ENCODE measurements at regions not wholly inside any gene's neighbourhood (a gene's known extent, or its start where the extent isn't known, plus 50 kb on each side); places are given as distances from the start of the nearest gene placed in this dataset.

- Histone ChIP-seq H3K79me2 (ENCODE audit: control insufficient read depth, insufficient read depth, low read length) (no peaks in the 10 kb centered on the region), H3K4me1 (ENCODE audit: control insufficient read depth, insufficient read depth, low read length) (no peaks in the 10 kb centered on the region), H3K36me3 (ENCODE audit: control insufficient read depth in 2 of 2, insufficient read depth in 2 of 2, low read length in 1 of 2) (no peaks in the 10 kb centered on the region), H3K27ac (ENCODE audit: control insufficient read depth, insufficient read depth) (no peak overlapping the region), H3K9me3 (replicated peaks; ENCODE audit: control insufficient read depth, insufficient read depth, low read length) (no peaks in the 10 kb centered on the region), H4K20me1 (ENCODE audit: control insufficient read depth, insufficient read depth) (no peaks in the 10 kb centered on the region), H3K9ac (ENCODE audit: control insufficient read depth, insufficient read depth, low read length) (no peak overlapping the region), H3K4me2 (ENCODE audit: control insufficient read depth, insufficient read depth) (no peak overlapping the region), H3K27me3 (replicated peaks in 1 of 2; ENCODE audit: control insufficient read depth in 2 of 2, insufficient read depth in 2 of 2, low read length in 1 of 2) (no peaks in the 10 kb centered on the region; a peak in 2 of 4 replicates), H3K4me3 (no peak overlapping the region), H2AFZ (ENCODE audit: control insufficient read depth, low read depth, low read length) (no peak overlapping the region)
- ChIA-PET POLR2A (no interaction called here), CTCF (no interaction called here), RAD21 (ENCODE audit: unreplicated experiment) (no interaction called here), SMC1A (ENCODE audit: uncharacterized antibody, unreplicated experiment) (interaction anchor here (1.2 kb wide), 1 partner anchor 19 kb away, joined by 3 read pairs; no protein-coding TSS in a partner anchor)
- FAIRE-seq (no peak), DNase-seq (ENCODE audit: low read depth, low spot score) (no peak), ATAC-seq (no peak)
- 49% methylated on average over 13 of the region's 14 CpGs for WGBS (ENCODE audit: insufficient coverage, insufficient replicate concordance, low lambda C conversion rate, missing lambda C conversion rate)
- in situ Hi-C loops (cut with MboI) (no loop called here), intact Hi-C loops (cut with micrococcal nuclease; ENCODE audit: unreplicated experiment) (no loop called here)
- TF ChIP-seq POLR2AphosphoS2 (IDR thresholded peaks at IDR 0.05; ENCODE audit: low read depth, low read length): no peak
- TF ChIP-seq EP300 (IDR thresholded peaks at IDR 0.05; ENCODE audit: borderline replicate concordance in 1 of 2, control insufficient read depth in 1 of 2, low read depth in 2 of 2, low read length in 2 of 2): no peak
- no peak for TF ChIP-seq ATF7 (IDR thresholded peaks at IDR 0.05; ENCODE audit: low read depth)
- no peak for TF ChIP-seq STAT1 (conservative IDR thresholded peaks at IDR 0.05)
- no peak for TF ChIP-seq FOXK2 (IDR thresholded peaks at IDR 0.05)
- TF ChIP-seq ESRRA (IDR thresholded peaks at IDR 0.05; ENCODE audit: low read length): no peak
- no peak for TF ChIP-seq WRNIP1 (IDR thresholded peaks at IDR 0.05; ENCODE audit: borderline replicate concordance, low read depth, low read length)
- no peak for TF ChIP-seq RB1 (IDR thresholded peaks at IDR 0.05; ENCODE audit: borderline replicate concordance)
- TF ChIP-seq BHLHE40 (IDR thresholded peaks at IDR 0.05; ENCODE audit: borderline replicate concordance in 1 of 2, low read depth in 2 of 2, low read length in 1 of 2): no peak
- TF ChIP-seq E2F4 (IDR thresholded peaks at IDR 0.05; ENCODE audit: low read depth, low read length): no peak
- no TSS peak for BruUV-seq (replicated peaks)
Measured at GRCh38 chr7:84446991-84447480, 252.4 kb upstream of the SEMA3A start.

All from GM12878 (cell line).